ENCODE measurements at regions not wholly inside any gene's neighbourhood (a gene's known extent, or its start where the extent isn't known, plus 50 kb on each side); places are given as distances from the start of the nearest gene placed in this dataset.

DNA sequence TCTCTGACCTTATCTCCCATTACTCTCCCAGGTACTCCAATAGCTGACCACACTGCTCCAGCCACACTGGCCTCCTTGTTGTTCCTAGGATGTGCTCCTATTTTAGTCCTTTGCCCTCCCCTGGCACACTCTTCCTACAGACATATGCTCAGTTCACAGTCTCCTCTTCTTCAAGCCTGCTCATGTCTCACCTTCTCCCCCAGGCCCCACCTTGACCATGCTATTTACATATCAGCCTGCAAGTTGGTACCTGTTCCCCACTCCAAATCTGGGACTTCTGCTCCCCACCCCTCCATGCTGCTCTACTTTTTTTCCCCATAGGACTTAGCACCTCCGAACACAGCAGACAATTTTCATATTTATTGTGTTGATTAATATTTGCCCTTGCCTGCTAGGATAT lies 84.9 kb upstream of the BCL6 start:
- TF ChIP-seq, protein P1, sequence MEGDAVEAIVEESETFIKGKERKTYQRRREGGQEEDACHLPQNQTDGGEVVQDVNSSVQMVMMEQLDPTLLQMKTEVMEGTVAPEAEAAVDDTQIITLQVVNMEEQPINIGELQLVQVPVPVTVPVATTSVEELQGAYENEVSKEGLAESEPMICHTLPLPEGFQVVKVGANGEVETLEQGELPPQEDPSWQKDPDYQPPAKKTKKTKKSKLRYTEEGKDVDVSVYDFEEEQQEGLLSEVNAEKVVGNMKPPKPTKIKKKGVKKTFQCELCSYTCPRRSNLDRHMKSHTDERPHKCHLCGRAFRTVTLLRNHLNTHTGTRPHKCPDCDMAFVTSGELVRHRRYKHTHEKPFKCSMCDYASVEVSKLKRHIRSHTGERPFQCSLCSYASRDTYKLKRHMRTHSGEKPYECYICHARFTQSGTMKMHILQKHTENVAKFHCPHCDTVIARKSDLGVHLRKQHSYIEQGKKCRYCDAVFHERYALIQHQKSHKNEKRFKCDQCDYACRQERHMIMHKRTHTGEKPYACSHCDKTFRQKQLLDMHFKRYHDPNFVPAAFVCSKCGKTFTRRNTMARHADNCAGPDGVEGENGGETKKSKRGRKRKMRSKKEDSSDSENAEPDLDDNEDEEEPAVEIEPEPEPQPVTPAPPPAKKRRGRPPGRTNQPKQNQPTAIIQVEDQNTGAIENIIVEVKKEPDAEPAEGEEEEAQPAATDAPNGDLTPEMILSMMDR (conservative IDR thresholded peaks at IDR 0.05; ENCODE audit: low read length): no peak
- TF ChIP-seq EZH2phosphoT487 (IDR thresholded peaks at IDR 0.05; ENCODE audit: borderline replicate concordance, low read depth, low read length): no peak
